Sciatic nerve (tissue), 2 donors: ENCODE measurements at regions not wholly inside any gene's neighbourhood (a gene's known extent, or its start where the extent isn't known, plus 50 kb on each side); places are given as distances from the start of the nearest gene placed in this dataset.

Source experiments
- ATAC-seq: fragments of 200-7000 bp; cut with Tn5 transposase; one replicate; pipeline ENCODE4 v1.9.1; 2020; ENCODE audit warnings: mild to moderate bottlenecking, moderate library complexity
- DNase-seq: peaks from one replicate; pipeline ENCODE4 v3.0.0-alpha.2; 2020; ENCODE audit warnings: low spot score
- intact Hi-C: fragments of 100-400 bp; cut with DNase I; formaldehyde crosslinking; loops from one replicate; pipeline ENCODE4 v1.14.2; 2022
- donor health status: DM: no; HTN: no; CAD: no.
- donor health status: DM: no; HTN: no; CAD: no.

GRCh38 chr19:29364999-29365398 lies 152.0 kb upstream of the UQCRFS1 start:
- no peak for ATAC-seq
- intact Hi-C loops = loop anchor here (5.0 kb wide), 1 partner anchor 92 kb away; no protein-coding TSS in a partner anchor
- DNase-seq = no peak

- intact Hi-C loops = no loop called here
- no peak for DNase-seq
- ATAC-seq = no peak
These were observed 153.0 kb upstream of the UQCRFS1 start for GRCh38 chr19:29365836-29366417.

DNA sequence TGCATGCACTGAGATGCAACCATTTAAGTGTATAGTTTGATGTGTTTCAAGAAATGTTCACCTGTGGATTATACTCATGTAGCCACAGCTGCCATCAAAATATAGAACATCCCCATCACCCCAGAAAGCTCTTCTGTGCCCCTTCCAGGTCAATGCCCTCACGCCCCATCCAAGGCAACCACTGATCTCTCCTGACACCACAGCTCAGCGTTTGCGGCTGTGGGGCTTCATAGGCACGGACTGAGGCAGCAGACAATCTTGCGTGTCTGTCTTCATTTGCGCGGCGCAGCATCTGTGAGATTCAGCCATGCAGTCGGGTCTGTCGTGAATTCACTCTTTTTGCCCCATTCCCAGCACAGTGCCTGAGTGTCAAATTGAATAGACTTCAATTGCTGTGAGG lies 153.8 kb upstream of the UQCRFS1 start:
- intact Hi-C loops = no loop called here
- no peak for DNase-seq
- ATAC-seq = no peak

DNA sequence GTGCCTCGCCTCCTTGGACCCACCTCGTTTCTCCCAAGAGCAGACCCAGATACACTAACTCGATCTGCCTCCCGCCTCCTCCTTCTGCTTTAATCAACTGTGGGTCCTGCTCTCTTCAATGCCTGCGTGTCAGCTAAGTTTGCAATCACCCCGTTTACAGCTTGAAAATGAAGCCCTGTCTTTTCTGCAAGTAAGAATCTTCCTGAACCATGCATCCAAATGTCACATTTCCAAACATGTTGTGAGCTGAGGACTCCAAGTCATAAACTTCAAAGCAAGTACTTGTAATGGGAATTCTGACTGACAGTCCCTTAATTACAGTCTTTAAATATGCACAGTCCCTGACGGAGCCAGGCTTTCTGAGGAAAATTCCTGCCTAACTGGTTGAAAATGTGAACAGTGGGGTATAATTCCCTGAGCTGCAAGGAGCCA lies 154.9 kb upstream of the UQCRFS1 start:
- intact Hi-C loops = no loop called here
- ATAC-seq = no peak

DNA sequence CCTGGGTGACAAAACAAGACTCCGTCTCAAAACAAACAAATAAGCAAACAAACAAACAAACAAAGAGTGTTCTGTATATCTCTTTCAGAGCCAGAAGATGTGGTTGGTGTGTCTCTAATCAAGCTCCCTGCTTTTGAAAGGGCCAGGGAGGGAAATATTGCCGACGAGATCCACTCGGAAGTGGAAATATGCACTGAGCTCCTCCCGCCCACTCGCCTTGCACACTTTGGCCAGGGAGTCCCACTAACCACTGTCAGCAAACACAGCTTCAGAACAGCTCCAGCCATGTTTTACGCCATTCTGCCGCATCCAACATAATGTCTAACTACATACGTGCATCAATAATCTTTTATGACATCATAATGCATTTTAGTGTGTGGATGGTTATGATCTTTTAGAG lies 155.5 kb upstream of the VSTM2B start:
- intact Hi-C loops = no loop called here

More for the DNA sequence above, 154.9 kb upstream of the UQCRFS1 start:
- DNase-seq = no peak

DNA sequence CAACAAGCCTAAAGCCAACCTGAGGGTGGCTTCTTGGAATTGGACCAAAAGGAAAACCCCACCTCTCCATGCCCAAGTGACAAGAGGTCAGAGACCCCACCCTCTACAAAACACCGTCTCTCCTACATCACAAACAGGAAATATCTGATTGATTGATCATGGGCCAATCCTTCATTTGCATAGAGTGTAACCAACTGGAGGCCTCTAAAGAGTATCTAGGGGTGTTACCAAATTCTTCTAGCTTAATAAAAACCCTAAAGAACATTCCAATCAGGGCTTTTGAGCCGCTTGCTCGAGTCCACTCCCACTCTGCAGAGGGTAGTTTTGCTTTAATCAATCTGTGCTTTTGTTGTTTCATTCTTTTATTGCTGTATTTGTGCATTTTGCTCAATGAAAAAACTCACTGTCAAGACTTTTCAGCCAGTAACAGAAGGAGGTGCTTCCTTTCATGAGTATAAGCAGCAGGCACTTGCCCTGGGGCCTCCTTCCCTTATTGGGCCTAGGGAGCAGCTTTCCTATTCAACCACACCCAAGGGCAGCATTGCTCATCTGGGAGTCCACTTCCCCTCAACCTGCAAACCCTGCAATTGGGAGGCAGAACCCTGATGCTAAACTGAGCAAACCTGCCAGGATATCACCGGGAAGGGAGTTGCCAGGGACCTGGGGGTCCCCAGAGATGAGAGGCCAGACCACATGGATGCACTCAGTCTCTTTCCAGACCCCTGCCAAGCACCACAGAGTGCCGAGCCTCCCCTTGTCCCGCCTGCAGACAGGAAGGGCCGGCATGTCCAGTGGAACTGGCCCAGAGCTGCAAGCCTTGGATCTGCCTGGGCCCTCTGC lies 154.3 kb upstream of the VSTM2B start:
- DNase-seq = no peak
- no peak for ATAC-seq
- intact Hi-C loops = no loop called here

More for the DNA sequence above, 155.5 kb upstream of the VSTM2B start:
- DNase-seq (no peak), ATAC-seq (no peak)

DNA sequence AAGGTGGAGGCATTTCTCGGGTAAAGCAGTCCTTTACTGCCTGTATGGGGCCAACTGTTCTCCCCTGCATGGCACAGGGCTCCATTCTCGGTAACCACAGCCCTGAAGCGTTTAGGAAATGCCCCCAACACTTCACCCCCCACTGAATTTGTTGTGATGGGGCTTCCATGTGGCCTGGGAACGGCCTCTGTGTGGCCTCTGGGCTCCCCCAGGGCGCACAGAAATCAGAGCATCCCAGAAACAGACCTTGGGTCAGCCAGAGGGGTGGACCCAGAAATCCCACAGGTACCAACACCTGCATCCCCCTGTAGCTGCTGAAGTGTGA lies 153.7 kb upstream of the VSTM2B start:
- DNase-seq (no peak), ATAC-seq (no peak)

GRCh38 chr19:29372461-29372860 lies 153.3 kb upstream of the VSTM2B start:
- ATAC-seq = no peak
- intact Hi-C loops = no loop called here
- no peak for DNase-seq

More for the DNA sequence above, 153.7 kb upstream of the VSTM2B start:
- intact Hi-C loops = no loop called here

DNA sequence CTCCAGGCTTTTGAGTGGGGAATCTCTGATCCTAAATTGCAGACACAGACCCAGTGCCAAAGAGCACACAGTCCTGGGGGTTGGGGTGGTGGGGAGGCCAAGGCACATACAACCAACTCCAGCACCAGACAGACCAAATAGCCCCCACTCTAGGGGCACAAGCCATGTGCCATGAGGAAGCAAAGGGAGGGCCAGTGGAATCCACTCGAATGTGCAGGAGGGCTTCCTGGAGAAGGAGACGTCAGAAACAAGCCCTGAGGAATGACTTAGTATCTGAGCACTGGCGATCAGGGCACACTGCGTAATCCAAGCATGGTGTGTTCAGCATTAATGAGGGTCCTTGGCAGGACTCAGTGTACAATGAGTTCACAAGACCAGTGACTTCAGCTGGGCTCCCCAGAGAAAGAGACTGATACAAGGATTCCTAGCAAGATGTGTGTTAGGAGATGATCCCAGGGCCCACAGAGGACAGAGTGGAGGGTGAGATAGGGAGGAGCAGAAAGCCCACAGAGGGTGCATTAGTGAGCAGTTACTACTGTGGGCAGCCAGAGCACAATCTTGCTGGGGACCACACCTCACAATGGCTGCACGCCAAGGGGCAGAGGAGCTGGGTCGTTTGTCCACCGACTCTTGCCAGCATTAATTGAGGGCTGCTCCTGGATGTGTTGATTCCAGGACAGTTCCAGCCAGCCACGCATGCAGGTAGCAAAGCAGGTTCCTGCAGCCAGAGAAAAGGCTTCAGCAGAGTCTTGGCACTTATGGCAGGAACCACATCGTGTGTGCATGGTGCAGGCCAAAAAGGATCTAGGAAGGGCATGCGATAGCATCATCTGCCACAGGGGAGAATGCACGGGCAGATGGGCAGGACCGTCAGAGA lies 152.6 kb upstream of the VSTM2B start:
- ATAC-seq (no peak), DNase-seq (no peak)
- intact Hi-C loops = no loop called here

DNA sequence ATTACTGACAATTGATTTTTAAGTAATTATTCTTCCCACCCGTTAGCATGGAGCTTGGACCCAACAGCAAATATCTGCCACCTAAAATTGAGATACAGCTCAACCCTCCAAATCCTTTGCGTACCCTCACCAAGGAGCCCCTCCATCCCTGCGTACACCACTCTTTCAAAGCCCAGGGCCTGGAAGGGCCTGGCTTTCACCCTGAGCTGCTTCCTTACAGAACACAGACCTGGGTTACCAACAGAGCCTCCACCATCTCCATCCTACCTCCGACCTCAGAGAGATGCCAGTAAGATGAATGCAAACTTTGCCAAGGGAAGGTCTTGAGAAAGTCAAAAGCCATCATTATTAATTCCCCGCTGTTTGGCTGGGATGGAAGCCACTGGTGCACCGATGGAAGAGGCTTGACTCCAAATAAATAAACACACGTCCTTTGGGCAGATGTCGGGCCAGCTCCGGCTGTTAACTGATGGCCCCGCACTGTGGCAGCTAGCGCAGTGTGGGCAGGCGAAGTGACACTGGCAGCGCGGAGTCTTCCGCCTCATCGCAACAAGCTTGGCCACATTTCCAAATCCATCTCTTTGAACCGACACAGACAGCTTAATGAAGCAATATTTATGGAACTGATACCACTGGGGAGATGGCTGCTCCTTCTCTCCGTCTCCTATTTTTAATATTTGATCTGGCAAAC lies 150.2 kb upstream of the VSTM2B start:
- intact Hi-C loops = no loop called here
- ATAC-seq = no peak
- peak; percentile 28 for DNase-seq

DNA sequence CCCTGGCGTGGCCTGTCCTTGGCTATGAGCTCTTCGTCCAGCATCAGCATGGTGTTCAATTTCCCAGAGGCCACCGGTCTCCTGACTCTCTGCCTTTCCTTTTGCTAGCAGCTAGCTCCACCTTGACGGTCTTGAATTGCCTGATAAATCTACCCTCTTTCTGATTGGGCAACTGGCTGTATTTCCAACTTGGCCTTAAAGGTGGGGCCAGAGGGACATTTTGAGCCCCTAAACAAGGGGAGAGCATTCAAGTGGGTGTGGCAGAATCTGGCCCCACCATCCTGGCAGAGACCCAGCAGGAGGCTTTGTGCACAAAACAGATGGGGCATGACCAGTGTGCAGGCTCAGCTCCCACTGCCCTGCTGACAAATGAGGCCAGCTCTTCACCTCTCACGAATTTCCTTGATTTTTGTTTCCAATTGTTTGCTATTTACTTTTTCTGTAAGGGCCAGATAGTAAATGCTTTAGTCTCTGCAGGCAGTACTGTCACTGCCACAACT lies 148.9 kb upstream of the VSTM2B start:
- intact Hi-C loops = no loop called here
- peak; percentile 13 for DNase-seq
- no peak for ATAC-seq

- DNase-seq = no peak
- intact Hi-C loops = no loop called here
These were observed 147.7 kb upstream of the VSTM2B start for GRCh38 chr19:29378126-29378525.

DNA sequence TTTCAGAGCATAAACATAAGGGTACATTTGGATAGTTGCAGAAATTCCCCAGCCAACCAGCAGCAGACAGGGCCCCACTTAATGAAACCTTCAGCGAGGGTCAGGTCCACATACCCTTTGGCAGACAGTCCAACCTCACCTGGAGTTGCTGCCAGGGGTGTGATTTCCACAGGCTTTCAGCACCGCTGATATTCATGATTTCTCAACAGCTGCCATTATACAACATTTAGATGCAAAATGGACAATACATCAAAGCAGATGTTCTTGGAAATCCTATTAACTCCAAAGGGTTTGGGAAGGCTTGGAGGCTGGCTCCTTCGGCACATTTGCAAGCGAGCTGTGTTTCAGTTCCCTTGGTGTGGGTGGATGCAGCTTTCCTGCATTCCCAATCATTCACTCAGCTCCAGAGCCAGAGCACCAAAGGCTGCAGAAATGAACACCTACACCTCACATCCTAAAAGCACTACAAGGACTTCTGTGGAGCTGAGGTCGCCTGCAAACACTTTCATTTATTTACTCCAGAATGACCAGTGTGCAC lies 147.2 kb upstream of the VSTM2B start:
- ATAC-seq (no peak), DNase-seq (no peak)
- intact Hi-C loops = no loop called here

More at GRCh38 chr19:29378126-29378525, 147.7 kb upstream of the VSTM2B start:
- no peak for ATAC-seq

- intact Hi-C loops = no loop called here
- ATAC-seq = no peak
- no peak for DNase-seq
These were observed 146.4 kb upstream of the VSTM2B start for GRCh38 chr19:29379257-29380021.

DNA sequence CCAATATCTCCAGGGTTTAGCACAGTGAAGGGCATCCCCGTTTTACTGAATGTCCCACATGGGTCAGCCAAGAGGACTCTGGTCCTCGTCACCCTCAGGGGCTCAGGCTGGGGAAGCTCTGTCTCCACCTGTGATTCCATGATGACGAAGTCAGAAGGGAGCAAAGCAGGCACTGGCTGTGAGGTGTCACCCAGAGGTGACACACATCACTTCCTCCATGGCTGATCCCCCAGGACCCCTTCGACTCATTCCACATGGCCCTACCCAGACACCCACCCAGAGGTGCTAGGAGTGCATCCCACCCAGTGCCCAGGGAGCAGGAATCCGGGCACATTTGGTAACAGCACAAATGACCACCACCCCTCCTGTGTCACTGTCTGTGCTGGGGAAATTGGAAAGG lies 145.2 kb upstream of the VSTM2B start:
- intact Hi-C loops = no loop called here
- DNase-seq (peak; percentile 14), ATAC-seq (no peak)

GRCh38 chr19:29381353-29382203 lies 144.2 kb upstream of the VSTM2B start:
- DNase-seq (peak; percentile 25), ATAC-seq (no peak)
- intact Hi-C loops = no loop called here

GRCh38 chr19:29383696-29384095 lies 142.1 kb upstream of the VSTM2B start:
- no peak for ATAC-seq
- DNase-seq = peak; percentile 10
- intact Hi-C loops = no loop called here
